H1 (cell line): ENCODE measurements at regions not wholly inside any gene's neighbourhood (a gene's known extent, or its start where the extent isn't known, plus 50 kb on each side); places are given as distances from the start of the nearest gene placed in this dataset.

ENCODE experiments used
- CTCF ChIA-PET: fragments of 300-600 bp; sonication (Branson Sonifier 250); formaldehyde crosslinking; loops from one replicate; lab custom pipeline; 2021; ENCODE audit not compliant: partially characterized antibody; lab: Charles Lee
- POLR2A ChIA-PET: fragments of 300-600 bp; sonication (Branson Sonifier 250); formaldehyde crosslinking; loops from one replicate; lab custom pipeline; 2021; ENCODE audit warnings: inconsistent platforms; ENCODE audit not compliant: partially characterized antibody; lab: Charles Lee
- DNase-seq, 2 experiments: peaks; one replicate each; pipeline versions ENCODE4 v3.0.0 to v3.0.0-alpha.2; 2010 to 2022; ENCODE audit warnings: low spot score in 2 of 2, low read depth in 1 of 2, mixed read lengths in 1 of 2
- FAIRE-seq: peaks from 2 replicates; lab custom pipeline; 2011; peaks lifted over from hg19 to GRCh38; lab: Jason Lieb, UNC
- H2AFZ ChIP-seq: 2 replicates; pipeline ENCODE4 v1.8.1; 2012; ENCODE audit warnings: low read length, inconsistent platforms
- H2AK5ac ChIP-seq: 2 replicates; pipeline ENCODE4 v1.6.1; 2013; ENCODE audit warnings: low read depth, low read length
- H2BK120ac ChIP-seq: replicated peaks from 2 replicates; pipeline ENCODE3; 2013; ENCODE audit warnings: low read depth, low read length, inconsistent platforms
- H2BK12ac ChIP-seq: 2 replicates; pipeline ENCODE4 v1.6.1; 2013; ENCODE audit warnings: low read depth, low read length
- H2BK15ac ChIP-seq: 2 replicates; pipeline ENCODE4 v1.6.1; 2013; ENCODE audit warnings: low read length
- H2BK20ac ChIP-seq: 2 replicates; pipeline ENCODE4 v1.6.1; 2013; ENCODE audit warnings: low read length
- H2BK5ac ChIP-seq: 2 replicates; pipeline ENCODE4 v1.6.1; 2013; ENCODE audit warnings: low read depth, low read length
- H3K14ac ChIP-seq: 2 replicates; pipeline ENCODE4 v1.6.1; 2013; ENCODE audit warnings: inconsistent platforms; ENCODE audit not compliant: insufficient read length
- H3K18ac ChIP-seq: 2 replicates; pipeline ENCODE4 v1.6.1; 2013; ENCODE audit warnings: low read length; ENCODE audit errors: extremely low read depth
- H3K23ac ChIP-seq: 2 replicates; pipeline ENCODE4 v1.6.1; 2013; ENCODE audit warnings: inconsistent platforms; ENCODE audit not compliant: insufficient read length
- H3K23me2 ChIP-seq: 2 replicates; pipeline ENCODE4 v1.6.1; 2013; ENCODE audit warnings: low read depth, low read length
- H3K27ac ChIP-seq: 2 replicates; pipeline ENCODE4 v1.6.1; 2011; ENCODE audit warnings: low read depth, low read length, inconsistent platforms
- H3K27me3 ChIP-seq, 4 experiments: replicated peaks in 1 of 4; 1 replicate in 1 of 4; 2 replicates in 3 of 4; pipeline versions ENCODE4 v1.6.1 to v1.8.1; 2011 to 2013; ENCODE audit warnings: low read length in 3 of 4, mild to moderate bottlenecking in 3 of 4, inconsistent platforms in 2 of 4, mixed read lengths in 2 of 4, moderate library complexity in 1 of 4; ENCODE audit not compliant: control insufficient read depth in 3 of 4, insufficient read depth in 3 of 4; ENCODE audit errors: extremely low read depth in 1 of 4
- H3K36me3 ChIP-seq, 4 experiments: 2 replicates each; pipeline versions ENCODE4 v1.6.1 to v1.8.1; 2011 to 2013; ENCODE audit warnings: mild to moderate bottlenecking in 4 of 4, low read length in 3 of 4, moderate library complexity in 2 of 4, control low read depth in 1 of 4, inconsistent platforms in 1 of 4; ENCODE audit not compliant: insufficient read depth in 4 of 4, control insufficient read depth in 2 of 4
- H3K4ac ChIP-seq: replicated peaks from 2 replicates; pipeline ENCODE3; 2013; ENCODE audit warnings: low read length, low read depth, mixed read lengths, inconsistent platforms; ENCODE audit not compliant: insufficient read length
- H3K4me1 ChIP-seq, 4 experiments: replicated peaks in 1 of 4; 1 replicate in 1 of 4; 2 replicates in 3 of 4; pipeline versions ENCODE4 v1.6.1 to v1.8.1; 2011 to 2013; ENCODE audit warnings: low read length in 3 of 4, inconsistent platforms in 2 of 4, mixed read lengths in 1 of 4; ENCODE audit not compliant: insufficient read depth in 4 of 4, control insufficient read depth in 3 of 4
- H3K4me2 ChIP-seq, 2 experiments: 2 replicates each; pipeline versions ENCODE4 v1.6.1 to v1.8.1; 2011 to 2013; ENCODE audit warnings: low read depth in 2 of 2, low read length in 2 of 2, control low read depth in 1 of 2, inconsistent platforms in 1 of 2, mild to moderate bottlenecking in 1 of 2; ENCODE audit not compliant: insufficient read depth in 1 of 2
- H3K4me3 ChIP-seq, 4 experiments: fragments of 200-600, 300-600 bp in 1 of 4; sonication (generic), shearing (Covaris generic), sonication (Bioruptor Twin) in 1 of 4; 2 replicates each; pipeline versions ENCODE4 v1.5.1 to v1.8.1; 2011 to 2016; ENCODE audit warnings: low read length in 4 of 4, low read depth in 3 of 4, control low read depth in 2 of 4, inconsistent platforms in 2 of 4, mild to moderate bottlenecking in 2 of 4, mixed read lengths in 1 of 4, moderate library complexity in 1 of 4; ENCODE audit not compliant: insufficient read depth in 2 of 4; ENCODE audit errors: extremely low read depth in 1 of 4
- H3K56ac ChIP-seq: replicated peaks from 2 replicates; pipeline ENCODE3; 2013; ENCODE audit warnings: low read depth, mild to moderate bottlenecking, mixed read lengths, low read length, inconsistent platforms; ENCODE audit not compliant: insufficient read length
- H3K79me1 ChIP-seq: 2 replicates; pipeline ENCODE4 v1.6.1; 2013; ENCODE audit warnings: low read depth, low read length, control low read depth
- H3K79me2 ChIP-seq, 2 experiments: 2 replicates each; pipeline versions ENCODE4 v1.6.1 to v1.8.1; 2012 to 2013; ENCODE audit warnings: low read length in 2 of 2, mild to moderate bottlenecking in 2 of 2, inconsistent platforms in 1 of 2; ENCODE audit not compliant: insufficient read depth in 2 of 2, control insufficient read depth in 1 of 2
- H3K9ac ChIP-seq, 4 experiments: replicated peaks in 1 of 4; 1 replicate in 1 of 4; 2 replicates in 3 of 4; pipeline versions ENCODE4 v1.6.1 to v1.8.1; 2011 to 2013; ENCODE audit warnings: low read depth in 3 of 4, low read length in 3 of 4, control low read depth in 2 of 4, mild to moderate bottlenecking in 2 of 4, moderate library complexity in 2 of 4, inconsistent platforms in 1 of 4; ENCODE audit errors: extremely low read depth in 1 of 4
- H3K9me3 ChIP-seq, 2 experiments: 2 replicates each; pipeline versions ENCODE4 v1.6.1 to v1.8.1; 2012 to 2013; ENCODE audit warnings: mild to moderate bottlenecking in 2 of 2, moderate library complexity in 2 of 2, control low read depth in 1 of 2, inconsistent platforms in 1 of 2, low read depth in 1 of 2, low read length in 1 of 2, mixed read lengths in 1 of 2; ENCODE audit not compliant: insufficient read depth in 2 of 2
- H4K20me1 ChIP-seq, 2 experiments: replicated peaks in 1 of 2; 2 replicates each; pipeline versions ENCODE3 to v1.8.1; 2011 to 2013; ENCODE audit warnings: inconsistent platforms in 2 of 2, low read length in 2 of 2, mild to moderate bottlenecking in 1 of 2; ENCODE audit not compliant: insufficient read depth in 2 of 2, control insufficient read depth in 1 of 2
- H4K5ac ChIP-seq: 2 replicates; pipeline ENCODE4 v1.6.1; 2013; ENCODE audit warnings: low read length, low read depth, mixed read lengths, inconsistent platforms; ENCODE audit not compliant: insufficient read length
- H4K8ac ChIP-seq: 2 replicates; pipeline ENCODE4 v1.8.0; 2013; ENCODE audit warnings: mild to moderate bottlenecking, moderate library complexity, low read length, inconsistent platforms; ENCODE audit not compliant: insufficient read depth; ENCODE audit errors: extremely low read depth
- H4K91ac ChIP-seq: replicated peaks from 2 replicates; pipeline ENCODE3; 2013; ENCODE audit warnings: low read length, mixed read lengths, inconsistent platforms; ENCODE audit not compliant: insufficient read length
- ATF2 ChIP-seq: IDR thresholded peaks from 2 replicates; pipeline ENCODE4 v1.6.1; 2012; ENCODE audit warnings: low read length, inconsistent platforms
- ATF3 ChIP-seq: IDR thresholded peaks from 2 replicates; pipeline ENCODE4 v1.6.1; 2011; ENCODE audit warnings: low read depth, mild to moderate bottlenecking, low read length; ENCODE audit not compliant: insufficient read depth
- CTBP2 ChIP-seq: IDR thresholded peaks from 2 replicates; pipeline ENCODE4 v1.7.0; 2011; ENCODE audit warnings: borderline replicate concordance, mild to moderate bottlenecking, moderate library complexity, mixed read lengths, low read length; ENCODE audit not compliant: insufficient read depth, insufficient read length
- EP300 ChIP-seq, 2 experiments: IDR thresholded peaks; 1 replicate in 1 of 2; 2 replicates in 1 of 2; pipeline ENCODE4 v1.6.1; 2011 to 2012; ENCODE audit warnings: low read depth in 2 of 2, low read length in 2 of 2, mild to moderate bottlenecking in 2 of 2, borderline replicate concordance in 1 of 2, inconsistent platforms in 1 of 2, moderate library complexity in 1 of 2
- HDAC6 ChIP-seq: IDR thresholded peaks from one replicate; pipeline ENCODE4 v1.7.1; 2012; ENCODE audit warnings: low read depth, mild to moderate bottlenecking, inconsistent platforms, low read length, moderate library complexity
- KDM5A ChIP-seq: fragments of 200-600 bp; IDR thresholded peaks from 2 replicates; pipeline ENCODE4 v1.7.1; 2012; ENCODE audit warnings: mild to moderate bottlenecking, low read length, inconsistent platforms, mixed read lengths
- SIX5 ChIP-seq: IDR thresholded peaks from 2 replicates; pipeline ENCODE4 v1.6.1; 2011; ENCODE audit warnings: mild to moderate bottlenecking, low read depth, low read length
- TCF12 ChIP-seq: IDR thresholded peaks from 2 replicates; pipeline ENCODE4 v1.6.1; 2011; ENCODE audit warnings: low read depth, mild to moderate bottlenecking, low read length
- TEAD4 ChIP-seq: IDR thresholded peaks from 2 replicates; pipeline ENCODE4 v1.6.1; 2012; ENCODE audit warnings: low read depth, low read length, inconsistent platforms, mixed read lengths

GRCh38 chr2:76298041-76298440 lies 587.3 kb upstream of the GCFC2 start:
- Histone ChIP-seq H3K79me2 (no peaks in the 10 kb centered on the region), H3K4ac (no peak overlapping the region), H2BK120ac (no peak overlapping the region), H3K36me3 (no peaks in the 10 kb centered on the region), H2AFZ (no peak overlapping the region), H3K23ac (no peak overlapping the region), H2AK5ac (no peak overlapping the region), H3K56ac (no peak overlapping the region), H3K9me3 (no peaks in the 10 kb centered on the region), H4K20me1 (no peaks in the 10 kb centered on the region), H3K4me1 (no peaks in the 10 kb centered on the region; a peak in 1 of 7 replicates), H4K91ac (no peak overlapping the region), H3K18ac (no peak overlapping the region), H3K79me1 (no peaks in the 10 kb centered on the region), H2BK5ac (no peak overlapping the region), H3K4me3 (no peak overlapping the region), H3K27me3 (no peaks in the 10 kb centered on the region), H2BK15ac (no peak overlapping the region), H3K23me2 (no peaks in the 10 kb centered on the region), H2BK12ac (no peak overlapping the region), H3K14ac (no peak overlapping the region), H3K27ac (no peak overlapping the region), H4K8ac (no peak overlapping the region), H3K9ac (no peak overlapping the region), H3K4me2 (no peak overlapping the region), H4K5ac (no peak overlapping the region), H2BK20ac (no peak overlapping the region)
- ChIA-PET POLR2A (no interaction called here), CTCF (no interaction called here)
- FAIRE-seq (no peak), DNase-seq (no peak)
- TF ChIP-seq ATF3 (no peak), TEAD4 (no peak), ATF2 (no peak), CTBP2 (no peak), EP300 (IDR thresholded peaks at IDR 0.05; ENCODE audit: borderline replicate concordance in 1 of 2, low read depth in 2 of 2, low read length in 2 of 2) (no peak), SIX5 (no peak), KDM5A (no peak), HDAC6 (no peak), TCF12 (no peak)
